HG03342 (cell line): ENCODE measurements at regions not wholly inside any gene's neighbourhood (a gene's known extent, or its start where the extent isn't known, plus 50 kb on each side); places are given as distances from the start of the nearest gene placed in this dataset.
"Not testable (repeated sequence)": the region's sequence is repeated elsewhere in the genome, so short reads cannot be mapped to it uniquely, and the experiment has no call there.

Experiments
- ATAC-seq: cut with Tn5 transposase; IDR thresholded peaks from one replicate; pipeline ENCODE4 v1.9.1; 2021; ENCODE audit warnings: mild to moderate bottlenecking, moderate library complexity; ENCODE audit not compliant: unreplicated experiment

- ATAC-seq, result not testable (repeated sequence)
Observed at GRCh38 chr3:185306286-185306685, 52.4 kb upstream of the EHHADH start.

GRCh38 chr3:185306847-185307246 is 53.0 kb upstream of the EHHADH start:
- no peak for ATAC-seq

GRCh38 chr3:185308126-185308754 is 54.4 kb upstream of the EHHADH start:
- peak; percentile 56 for ATAC-seq

- ATAC-seq, result no peak
Observed at GRCh38 chr3:185309302-185309701, 53.6 kb upstream of the MAP3K13 start.

- ATAC-seq, result no peak
Observed at GRCh38 chr3:185309795-185310194, 53.1 kb upstream of the MAP3K13 start.

- ATAC-seq, result no peak
Observed at GRCh38 chr3:185311991-185312390, 50.9 kb upstream of the MAP3K13 start.
